HUES6 (cell line): ENCODE measurements at regions not wholly inside any gene's neighbourhood (a gene's known extent, or its start where the extent isn't known, plus 50 kb on each side); places are given as distances from the start of the nearest gene placed in this dataset.
"Not testable (repeated sequence)": the region's sequence is repeated elsewhere in the genome, so short reads cannot be mapped to it uniquely, and the experiment has no call there.

Experiments used
- H3K27ac ChIP-seq: 2 replicates; pipeline ENCODE4 v1.7.0; 2013; ENCODE audit warnings: low read depth, mild to moderate bottlenecking, low read length, inconsistent platforms
- H3K27me3 ChIP-seq: 2 replicates; pipeline ENCODE4 v1.6.1; 2013; ENCODE audit warnings: low read length; ENCODE audit not compliant: control insufficient read depth, insufficient read depth
- H3K36me3 ChIP-seq: 2 replicates; pipeline ENCODE4 v1.6.1; 2013; ENCODE audit warnings: low read length; ENCODE audit not compliant: control insufficient read depth, insufficient read depth
- H3K4me1 ChIP-seq: 2 replicates; pipeline ENCODE4 v1.6.1; 2013; ENCODE audit warnings: low read length; ENCODE audit not compliant: control insufficient read depth, insufficient read depth
- H3K4me3 ChIP-seq: 2 replicates; pipeline ENCODE4 v1.5.1; 2013; ENCODE audit warnings: low read depth, low read length
- H3K9ac ChIP-seq: one replicate; pipeline ENCODE4 v1.6.1; 2013; ENCODE audit warnings: mild to moderate bottlenecking, low read length
- H3K9me3 ChIP-seq: 2 replicates; pipeline ENCODE4 v1.6.1; 2013; ENCODE audit warnings: low read depth, low read length; ENCODE audit not compliant: control insufficient read depth, insufficient read depth

- no peaks in the 10 kb centered on the region for H3K36me3 ChIP-seq
- no peaks in the 10 kb centered on the region for H3K27me3 ChIP-seq
- peaks cover 4% of the 10 kb centered on the region for H3K9me3 ChIP-seq
- H3K27ac ChIP-seq, result no peak overlapping the region
- no peak overlapping the region for H3K4me3 ChIP-seq
- no peak overlapping the region for H3K9ac ChIP-seq
- H3K4me1 ChIP-seq, result peaks cover 4% of the 10 kb centered on the region; the same call in 1 of the 2 replicates
These were observed 804.6 kb downstream of the EPHA3 start for GRCh38 chr3:89912031-89912430.

GRCh38 chr3:89923921-89924610, 816.6 kb downstream of the EPHA3 start:
- H3K4me1 ChIP-seq, result 0 out of 2 replicates have a peak, but pooled peaks cover 2% of the 10 kb centered on the region
- no peaks in the 10 kb centered on the region for H3K36me3 ChIP-seq
- H3K27ac ChIP-seq, result no peak overlapping the region
- H3K9me3 ChIP-seq, result peaks cover 18% of the 10 kb centered on the region
- no peak overlapping the region for H3K4me3 ChIP-seq
- H3K9ac ChIP-seq, result no peak overlapping the region
- H3K27me3 ChIP-seq, result no peaks in the 10 kb centered on the region

- no peaks in the 10 kb centered on the region for H3K36me3 ChIP-seq
- H3K27ac ChIP-seq, result no peak overlapping the region
- H3K9ac ChIP-seq, result no peak overlapping the region
- H3K4me1 ChIP-seq, result 0 out of 2 replicates have a peak, but pooled peaks cover 2% of the 10 kb centered on the region
- no peaks in the 10 kb centered on the region for H3K27me3 ChIP-seq
- H3K4me3 ChIP-seq, result no peak overlapping the region
- H3K9me3 ChIP-seq, result peaks cover 12% of the 10 kb centered on the region; the same call in 1 of the 2 replicates
These were observed 818.6 kb downstream of the EPHA3 start for GRCh38 chr3:89925976-89926375.

DNA sequence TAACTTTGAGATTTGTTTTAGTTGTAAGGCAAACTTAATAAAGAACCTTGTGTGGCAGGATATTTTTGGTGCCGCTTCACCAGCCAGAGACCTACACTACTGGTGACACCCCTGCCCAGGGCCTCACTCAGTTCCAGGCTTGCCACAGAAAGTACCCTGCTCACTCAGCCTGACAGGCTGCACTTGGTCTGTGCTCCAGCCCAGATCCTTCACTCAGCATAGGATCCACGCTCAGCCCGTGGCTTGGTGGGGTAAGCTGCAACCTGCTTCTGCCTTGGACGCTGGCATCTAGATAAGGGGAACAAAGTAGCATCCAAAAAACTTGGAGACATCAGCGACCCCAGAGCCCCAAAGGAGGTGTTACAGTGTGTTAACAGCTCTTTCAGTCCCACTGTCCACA, 825.5 kb downstream of the EPHA3 start:
- H3K9me3 ChIP-seq, result peaks cover 6% of the 10 kb centered on the region; the same call in 1 of the 2 replicates
- H3K9ac ChIP-seq, result no peak overlapping the region
- H3K36me3 ChIP-seq, result no peaks in the 10 kb centered on the region
- H3K27ac ChIP-seq, result no peak overlapping the region
- H3K27me3 ChIP-seq, result no peaks in the 10 kb centered on the region
- H3K4me1 ChIP-seq, result peaks cover 12% of the 10 kb centered on the region; the same call in 1 of the 2 replicates
- H3K4me3 ChIP-seq, result no peak overlapping the region

DNA sequence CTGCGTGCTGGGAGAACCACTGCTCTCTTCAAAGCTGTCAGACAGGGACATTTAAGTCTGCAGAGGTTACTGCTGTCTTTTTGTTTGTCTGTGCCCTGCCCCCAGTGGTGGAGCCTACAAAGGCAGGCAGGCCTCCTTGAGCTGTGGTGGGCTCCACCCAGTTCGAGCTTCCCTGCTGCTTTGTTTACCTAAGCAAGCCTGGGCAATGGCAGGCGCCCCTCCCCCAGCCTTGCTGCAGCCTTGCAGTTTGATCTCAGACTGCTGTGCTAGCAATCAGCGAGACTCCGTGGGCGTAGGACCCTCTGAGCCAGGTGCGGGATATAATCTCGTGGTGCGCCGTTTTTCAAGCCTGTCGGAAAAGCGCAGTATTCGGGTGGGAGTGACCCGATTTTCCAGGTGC, 837.0 kb downstream of the EPHA3 start:
- not testable (repeated sequence) for H3K4me3 ChIP-seq, H3K27me3 ChIP-seq, H3K4me1 ChIP-seq, H3K36me3 ChIP-seq, H3K27ac ChIP-seq, H3K9ac ChIP-seq
- H3K9me3 ChIP-seq, result peaks cover 21% of the 10 kb centered on the region

- H3K4me3 ChIP-seq, result no peak overlapping the region
- no peaks in the 10 kb centered on the region; the same call in 1 of the 2 replicates for H3K36me3 ChIP-seq
- H3K27ac ChIP-seq, result no peak overlapping the region
- peaks cover 21% of the 10 kb centered on the region for H3K9me3 ChIP-seq
- H3K9ac ChIP-seq, result no peak overlapping the region
- H3K4me1 ChIP-seq, result peaks cover 6% of the 10 kb centered on the region; the same call in 1 of the 2 replicates
- H3K27me3 ChIP-seq, result no peaks in the 10 kb centered on the region
These were observed 839.5 kb downstream of the EPHA3 start for GRCh38 chr3:89946884-89947283.

GRCh38 chr3:89947337-89947954, 840.0 kb downstream of the EPHA3 start:
- no peaks in the 10 kb centered on the region; the same call in 1 of the 2 replicates for H3K36me3 ChIP-seq
- H3K27me3 ChIP-seq, result no peaks in the 10 kb centered on the region
- no peak overlapping the region for H3K4me3 ChIP-seq
- H3K27ac ChIP-seq, result no peak overlapping the region
- peaks cover 6% of the 10 kb centered on the region; the same call in 1 of the 2 replicates for H3K4me1 ChIP-seq
- H3K9ac ChIP-seq, result no peak overlapping the region
- peaks cover 21% of the 10 kb centered on the region for H3K9me3 ChIP-seq

DNA sequence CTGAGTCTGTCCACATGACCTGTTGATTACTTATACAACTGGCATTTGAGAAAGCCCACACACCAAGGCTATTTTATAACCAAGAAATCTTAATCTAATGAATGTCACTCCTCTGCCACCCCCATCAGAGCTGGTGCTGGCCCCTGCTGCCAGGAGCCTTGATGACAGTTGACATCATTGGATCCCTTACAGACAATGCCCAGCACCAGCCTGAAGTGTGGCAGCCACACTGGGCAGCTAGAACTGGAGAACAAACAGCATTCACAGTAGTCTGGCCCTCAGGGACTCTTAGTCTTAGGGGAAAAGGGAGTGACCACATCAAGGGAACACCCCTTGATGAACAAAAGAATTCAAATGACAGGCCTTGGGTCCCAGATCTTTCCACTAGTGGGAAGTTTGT, 840.6 kb downstream of the EPHA3 start:
- no peaks in the 10 kb centered on the region for H3K27me3 ChIP-seq
- H3K9ac ChIP-seq, result no peak overlapping the region
- H3K4me3 ChIP-seq, result no peak overlapping the region
- H3K4me1 ChIP-seq, result peaks cover 6% of the 10 kb centered on the region; the same call in 1 of the 2 replicates
- peaks cover 21% of the 10 kb centered on the region for H3K9me3 ChIP-seq
- no peaks in the 10 kb centered on the region; the same call in 1 of the 2 replicates for H3K36me3 ChIP-seq
- no peak overlapping the region for H3K27ac ChIP-seq

GRCh38 chr3:89950772-89951171, 843.4 kb downstream of the EPHA3 start:
- Histone ChIP-seq H3K27ac (no peak overlapping the region), H3K9ac (no peak overlapping the region), H3K4me3 (no peak overlapping the region), H3K4me1 (peaks cover 6% of the 10 kb centered on the region; the same call in 1 of the 2 replicates), H3K27me3 (no peaks in the 10 kb centered on the region), H3K9me3 (peaks cover 11% of the 10 kb centered on the region; the same call in 1 of the 2 replicates), H3K36me3 (no peaks in the 10 kb centered on the region; the same call in 1 of the 2 replicates)

GRCh38 chr3:89954137-89954536, 846.7 kb downstream of the EPHA3 start:
- no peak overlapping the region for H3K9ac ChIP-seq
- H3K36me3 ChIP-seq, result no peaks in the 10 kb centered on the region
- no peak overlapping the region for H3K4me3 ChIP-seq
- no peaks in the 10 kb centered on the region; the same call in 1 of the 2 replicates for H3K9me3 ChIP-seq
- no peaks in the 10 kb centered on the region for H3K4me1 ChIP-seq
- no peak overlapping the region for H3K27ac ChIP-seq
- no peaks in the 10 kb centered on the region for H3K27me3 ChIP-seq

DNA sequence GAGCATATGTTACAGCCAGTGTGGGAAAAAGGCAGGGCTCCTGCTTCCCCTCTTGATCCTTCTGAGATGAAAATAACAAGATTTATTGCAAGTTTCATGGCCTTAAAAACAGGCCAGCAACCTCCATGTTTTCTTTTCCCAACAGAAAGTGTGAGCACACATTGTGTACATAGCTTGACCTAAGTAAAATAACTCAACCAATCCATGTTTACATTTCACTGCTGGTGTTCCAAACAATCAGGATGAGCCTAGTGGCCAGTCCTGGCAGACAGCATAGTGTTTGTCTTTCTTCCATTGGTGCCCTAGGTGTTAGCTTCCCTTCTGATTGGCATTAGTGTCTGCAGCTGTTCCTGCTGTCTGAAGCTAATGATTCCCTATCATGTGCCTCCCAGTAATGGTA, 847.7 kb downstream of the EPHA3 start:
- H3K9ac ChIP-seq, result no peak overlapping the region
- H3K9me3 ChIP-seq, result no peaks in the 10 kb centered on the region; the same call in 1 of the 2 replicates
- no peaks in the 10 kb centered on the region for H3K4me1 ChIP-seq
- H3K27ac ChIP-seq, result no peak overlapping the region
- no peaks in the 10 kb centered on the region for H3K36me3 ChIP-seq
- H3K27me3 ChIP-seq, result no peaks in the 10 kb centered on the region
- no peak overlapping the region for H3K4me3 ChIP-seq
